WTC11 (cell line): ENCODE measurements at regions not wholly inside any gene's neighbourhood (a gene's known extent, or its start where the extent isn't known, plus 50 kb on each side); places are given as distances from the start of the nearest gene placed in this dataset.

Source experiments
- CREB1 ChIP-seq: sonication (generic); formaldehyde crosslinking; IDR thresholded peaks from 2 replicates; pipeline ENCODE4 v1.8.0; 2023; ENCODE audit warnings: mild to moderate bottlenecking, missing genetic modification reagents
- E2F1 ChIP-seq: sonication (generic); formaldehyde crosslinking; IDR thresholded peaks from 2 replicates; pipeline ENCODE4 v1.8.0; 2022; ENCODE audit warnings: mild to moderate bottlenecking, missing genetic modification reagents
- E2F4 ChIP-seq: sonication (generic); formaldehyde crosslinking; IDR thresholded peaks from 2 replicates; pipeline ENCODE4 v1.8.1; 2022; ENCODE audit warnings: low read depth, mild to moderate bottlenecking, moderate library complexity, missing genetic modification reagents, borderline replicate concordance
- NFYB ChIP-seq: sonication (generic); formaldehyde crosslinking; conservative IDR thresholded peaks from 2 replicates; pipeline ENCODE4 v1.8.0; 2022; ENCODE audit warnings: low read depth, missing genetic modification reagents
- NR2C2 ChIP-seq: sonication (generic); formaldehyde crosslinking; IDR thresholded peaks from 2 replicates; pipeline ENCODE4 v1.8.0; 2022; ENCODE audit warnings: mild to moderate bottlenecking, missing genetic modification reagents
- ZNF219 ChIP-seq: sonication (generic); formaldehyde crosslinking; IDR thresholded peaks from 2 replicates; pipeline ENCODE4 v1.8.0; 2023; ENCODE audit warnings: missing genetic modification reagents, mild to moderate bottlenecking, borderline replicate concordance
- ZNF263 ChIP-seq: sonication (generic); formaldehyde crosslinking; IDR thresholded peaks from 2 replicates; pipeline ENCODE4 v1.8.1; 2022; ENCODE audit warnings: low read depth, mild to moderate bottlenecking, moderate library complexity, missing genetic modification reagents
- TF ChIP-seq, protein P1 (sequence below): fragments of 200-600 bp; IDR thresholded peaks from 2 replicates; pipeline ENCODE4 v1.8.0; 2022; ENCODE audit warnings: antibody characterized with exemption

- TF ChIP-seq E2F4 (no peak), CREB1 (CRISPR knock-in tag) (no peak), ZNF263 (CRISPR knock-in tag) (no peak), ZNF219 (CRISPR knock-in tag) (no peak), NR2C2 (no peak), NFYB (CRISPR knock-in tag) (no peak), E2F1 (CRISPR knock-in tag) (no peak)
- TF ChIP-seq, protein P1, sequence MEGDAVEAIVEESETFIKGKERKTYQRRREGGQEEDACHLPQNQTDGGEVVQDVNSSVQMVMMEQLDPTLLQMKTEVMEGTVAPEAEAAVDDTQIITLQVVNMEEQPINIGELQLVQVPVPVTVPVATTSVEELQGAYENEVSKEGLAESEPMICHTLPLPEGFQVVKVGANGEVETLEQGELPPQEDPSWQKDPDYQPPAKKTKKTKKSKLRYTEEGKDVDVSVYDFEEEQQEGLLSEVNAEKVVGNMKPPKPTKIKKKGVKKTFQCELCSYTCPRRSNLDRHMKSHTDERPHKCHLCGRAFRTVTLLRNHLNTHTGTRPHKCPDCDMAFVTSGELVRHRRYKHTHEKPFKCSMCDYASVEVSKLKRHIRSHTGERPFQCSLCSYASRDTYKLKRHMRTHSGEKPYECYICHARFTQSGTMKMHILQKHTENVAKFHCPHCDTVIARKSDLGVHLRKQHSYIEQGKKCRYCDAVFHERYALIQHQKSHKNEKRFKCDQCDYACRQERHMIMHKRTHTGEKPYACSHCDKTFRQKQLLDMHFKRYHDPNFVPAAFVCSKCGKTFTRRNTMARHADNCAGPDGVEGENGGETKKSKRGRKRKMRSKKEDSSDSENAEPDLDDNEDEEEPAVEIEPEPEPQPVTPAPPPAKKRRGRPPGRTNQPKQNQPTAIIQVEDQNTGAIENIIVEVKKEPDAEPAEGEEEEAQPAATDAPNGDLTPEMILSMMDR, result no peak
These were observed 83.3 kb downstream of the FOXF2 start for GRCh38 chr6:1472643-1473042.
